AG20443 (cell line): ENCODE measurements at regions not wholly inside any gene's neighbourhood (a gene's known extent, or its start where the extent isn't known, plus 50 kb on each side); places are given as distances from the start of the nearest gene placed in this dataset.
"Not testable (repeated sequence)": the region's sequence is repeated elsewhere in the genome, so short reads cannot be mapped to it uniquely, and the experiment has no call there.

Source experiments
- DNase-seq: peaks from one replicate; pipeline ENCODE4 v3.0.0; 2012; ENCODE audit warnings: low spot score, mixed read lengths

- no peak for DNase-seq
These were observed 427.0 kb upstream of the SPTLC3 start for GRCh38 chr20:12581644-12582289.

- DNase-seq: not testable (repeated sequence)
These were observed 426.1 kb upstream of the SPTLC3 start for GRCh38 chr20:12582710-12583109.

GRCh38 chr20:12591949-12592470 is 416.8 kb upstream of the SPTLC3 start:
- no peak for DNase-seq

GRCh38 chr20:12592756-12593155 is 416.0 kb upstream of the SPTLC3 start:
- no peak for DNase-seq

GRCh38 chr20:12593342-12593873 is 415.4 kb upstream of the SPTLC3 start:
- no peak for DNase-seq

- DNase-seq: no peak
These were observed 414.2 kb upstream of the SPTLC3 start for GRCh38 chr20:12594410-12595088.

GRCh38 chr20:12595841-12596240 is 412.9 kb upstream of the SPTLC3 start:
- DNase-seq: no peak

GRCh38 chr20:12596863-12597262 is 411.9 kb upstream of the SPTLC3 start:
- no peak for DNase-seq

- no peak for DNase-seq
These were observed 411.2 kb upstream of the SPTLC3 start for GRCh38 chr20:12597551-12597950.

- no peak for DNase-seq
These were observed 409.9 kb upstream of the SPTLC3 start for GRCh38 chr20:12598894-12599293.

- DNase-seq: no peak
These were observed 409.3 kb upstream of the SPTLC3 start for GRCh38 chr20:12599494-12599893.

GRCh38 chr20:12605751-12606150 is 403.0 kb upstream of the SPTLC3 start:
- no peak for DNase-seq

- no peak for DNase-seq
These were observed 397.9 kb upstream of the SPTLC3 start for GRCh38 chr20:12610871-12611270.

GRCh38 chr20:12614764-12615163 is 394.0 kb upstream of the SPTLC3 start:
- no peak for DNase-seq

GRCh38 chr20:12617076-12617475 is 391.7 kb upstream of the SPTLC3 start:
- DNase-seq: no peak

- no peak for DNase-seq
These were observed 384.9 kb upstream of the SPTLC3 start for GRCh38 chr20:12623870-12624269.

GRCh38 chr20:12627485-12627884 is 381.3 kb upstream of the SPTLC3 start:
- DNase-seq: no peak

- no peak for DNase-seq
These were observed 370.0 kb upstream of the SPTLC3 start for GRCh38 chr20:12638633-12639312.

GRCh38 chr20:12640251-12640650 is 368.5 kb upstream of the SPTLC3 start:
- DNase-seq: no peak

- DNase-seq: no peak
These were observed 367.2 kb upstream of the SPTLC3 start for GRCh38 chr20:12641619-12642018.

- no peak for DNase-seq
These were observed 364.3 kb upstream of the SPTLC3 start for GRCh38 chr20:12644461-12644860.

- DNase-seq: no peak
These were observed 359.5 kb upstream of the SPTLC3 start for GRCh38 chr20:12649234-12649633.

GRCh38 chr20:12653642-12654041 is 355.1 kb upstream of the SPTLC3 start:
- DNase-seq: no peak
